Islet precursor cell (in vitro differentiated cells): ENCODE measurements at regions not wholly inside any gene's neighbourhood (a gene's known extent, or its start where the extent isn't known, plus 50 kb on each side); places are given as distances from the start of the nearest gene placed in this dataset.

Experiments
- DNase-seq: peaks from one replicate; pipeline ENCODE4 v3.0.0-alpha.2; 2018

GRCh38 chr16:85174871-85175723, 62.8 kb upstream of the CIBAR2 start:
- no peak for DNase-seq

- DNase-seq, result no peak
Observed at GRCh38 chr16:85175724-85176233, 63.5 kb upstream of the CIBAR2 start.

DNA sequence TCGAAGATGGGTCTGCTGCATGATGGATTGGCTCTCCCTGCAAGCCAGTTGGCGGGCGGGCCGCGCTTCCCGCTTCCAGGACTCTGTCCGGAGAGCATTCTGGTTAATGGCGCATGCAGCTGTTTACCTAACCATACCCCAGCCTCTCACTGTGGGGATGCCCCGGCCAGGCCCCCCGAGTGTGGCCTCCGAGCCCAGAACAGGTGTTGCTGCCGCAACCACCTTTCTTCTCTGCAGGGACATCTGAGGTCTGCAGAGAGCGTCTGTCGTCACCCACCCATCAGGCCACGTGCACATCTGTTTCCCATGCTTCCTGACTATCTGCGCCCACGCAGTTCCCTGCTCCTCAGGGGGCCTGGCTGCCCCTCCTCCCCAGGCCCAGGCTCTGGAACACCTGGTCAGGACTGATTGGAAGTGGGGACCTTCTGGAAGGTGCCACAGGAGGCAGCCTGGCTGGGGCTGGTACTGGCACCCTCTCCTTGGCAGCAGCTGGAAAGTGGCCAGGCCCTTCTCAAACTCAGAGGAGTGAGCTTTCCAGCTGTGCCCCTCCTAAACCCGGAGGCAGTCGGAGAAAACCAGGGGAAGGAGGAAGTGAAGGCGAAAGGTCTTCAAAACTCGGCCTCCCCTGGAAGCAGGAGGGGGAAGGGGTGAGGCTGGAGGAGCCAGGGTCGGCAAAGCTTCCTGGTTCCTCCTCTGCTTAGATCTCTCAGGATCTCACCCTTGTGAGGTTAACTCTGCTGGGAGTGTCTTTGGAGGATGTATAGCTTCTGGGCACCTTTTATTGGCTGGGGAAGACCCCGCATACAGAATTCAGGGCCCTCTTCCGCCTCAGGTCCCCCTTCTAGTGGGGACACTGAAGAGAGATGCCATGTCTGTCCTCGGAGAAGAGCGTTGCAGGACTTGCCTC, 64.5 kb upstream of the CIBAR2 start:
- no peak for DNase-seq

GRCh38 chr16:85177448-85177846, 65.2 kb upstream of the CIBAR2 start:
- DNase-seq, result no peak

- DNase-seq, result no peak
Observed at GRCh38 chr16:85178006-85178591, 65.8 kb upstream of the CIBAR2 start.

DNA sequence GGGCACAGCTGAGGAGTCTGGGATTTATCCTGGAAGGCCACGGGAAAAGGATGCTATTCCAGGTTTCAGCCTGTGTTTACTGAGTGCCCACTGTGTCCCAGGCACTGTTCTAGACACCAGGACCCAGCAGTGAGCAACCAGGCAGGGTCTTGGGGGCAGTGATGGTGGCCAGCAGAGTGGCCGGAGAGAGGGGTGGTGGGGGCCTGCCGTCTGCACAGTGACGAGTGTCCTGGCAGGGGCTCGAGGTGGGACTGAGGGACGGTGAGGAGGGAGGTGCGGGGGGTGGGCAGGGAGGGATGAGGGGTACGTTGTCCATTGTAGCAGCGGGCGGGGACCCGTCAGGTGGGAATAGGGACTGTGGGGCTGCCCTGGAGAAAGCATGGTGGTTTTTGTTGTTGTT, 66.3 kb upstream of the CIBAR2 start:
- no peak for DNase-seq

DNA sequence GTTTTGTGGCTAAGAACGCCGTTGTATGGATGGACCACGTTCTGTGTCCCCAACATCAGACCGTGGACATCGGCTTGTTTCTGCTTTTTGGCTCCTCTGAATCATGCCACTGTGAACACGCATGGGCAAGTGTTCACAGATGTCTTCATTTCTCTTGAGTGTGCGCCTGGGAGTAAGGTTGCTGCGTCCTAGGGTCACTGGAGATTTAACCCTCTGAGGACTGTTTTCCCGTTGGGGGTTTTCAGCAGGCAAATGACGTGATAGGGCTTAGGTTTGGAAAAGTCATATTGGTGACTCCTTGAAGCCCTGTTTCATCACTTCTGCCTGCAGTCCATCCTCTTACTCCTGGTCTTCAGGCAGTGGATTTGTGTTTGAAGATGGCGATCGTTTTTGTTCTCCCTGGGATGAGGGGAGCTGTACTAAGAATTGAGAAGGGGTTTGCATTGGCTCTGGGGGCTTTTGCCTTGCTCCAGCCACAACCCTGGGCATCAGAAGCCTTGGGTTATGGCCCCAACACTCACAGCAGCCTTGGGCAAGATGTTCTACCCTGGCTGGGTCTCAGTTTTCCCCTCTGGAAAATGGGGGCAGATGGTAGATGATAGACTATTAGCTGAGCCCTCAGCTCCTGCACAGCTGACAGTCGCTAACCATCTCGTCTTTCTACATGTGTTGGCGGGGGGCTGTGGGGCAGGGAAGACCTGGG, 67.2 kb upstream of the CIBAR2 start:
- DNase-seq, result no peak

DNA sequence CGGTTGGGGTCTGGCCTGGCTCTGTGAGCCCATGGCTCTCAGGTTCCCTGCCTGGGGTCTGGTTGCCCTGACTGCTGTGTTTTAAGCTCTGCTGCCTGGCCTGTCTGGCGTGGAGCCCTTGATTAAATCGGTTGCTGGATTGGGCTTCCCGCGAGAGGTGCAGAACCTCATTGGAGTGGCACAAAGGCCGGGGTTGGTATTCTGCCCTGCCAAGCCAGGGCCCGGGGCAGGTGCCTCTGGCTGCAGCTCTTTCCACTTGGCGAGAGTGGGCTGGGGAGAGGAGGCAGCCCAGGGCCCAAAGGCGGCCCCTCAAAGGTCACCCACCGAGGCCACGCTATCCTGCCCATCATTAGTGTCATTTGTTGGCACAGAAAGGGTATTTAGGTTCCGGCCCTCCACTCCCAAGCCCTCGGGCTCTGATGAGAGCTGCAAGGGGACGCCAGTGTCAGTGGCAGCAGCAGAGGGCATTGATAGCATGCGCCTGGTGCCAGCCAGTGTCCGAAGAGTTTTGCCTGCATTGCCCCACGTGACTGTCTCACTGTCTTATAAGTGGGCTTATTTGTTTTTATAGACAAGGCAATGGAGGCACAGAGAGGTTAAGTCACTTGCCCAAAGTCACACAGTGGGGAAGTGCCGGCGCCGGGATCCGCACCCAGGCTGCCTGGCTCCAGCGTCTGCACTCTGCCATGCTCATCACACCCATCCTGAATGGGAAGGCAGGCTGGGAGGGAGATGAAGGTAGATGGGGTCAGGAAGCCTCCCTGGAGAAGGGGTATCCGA, 68.0 kb upstream of the CIBAR2 start:
- DNase-seq, result no peak

DNA sequence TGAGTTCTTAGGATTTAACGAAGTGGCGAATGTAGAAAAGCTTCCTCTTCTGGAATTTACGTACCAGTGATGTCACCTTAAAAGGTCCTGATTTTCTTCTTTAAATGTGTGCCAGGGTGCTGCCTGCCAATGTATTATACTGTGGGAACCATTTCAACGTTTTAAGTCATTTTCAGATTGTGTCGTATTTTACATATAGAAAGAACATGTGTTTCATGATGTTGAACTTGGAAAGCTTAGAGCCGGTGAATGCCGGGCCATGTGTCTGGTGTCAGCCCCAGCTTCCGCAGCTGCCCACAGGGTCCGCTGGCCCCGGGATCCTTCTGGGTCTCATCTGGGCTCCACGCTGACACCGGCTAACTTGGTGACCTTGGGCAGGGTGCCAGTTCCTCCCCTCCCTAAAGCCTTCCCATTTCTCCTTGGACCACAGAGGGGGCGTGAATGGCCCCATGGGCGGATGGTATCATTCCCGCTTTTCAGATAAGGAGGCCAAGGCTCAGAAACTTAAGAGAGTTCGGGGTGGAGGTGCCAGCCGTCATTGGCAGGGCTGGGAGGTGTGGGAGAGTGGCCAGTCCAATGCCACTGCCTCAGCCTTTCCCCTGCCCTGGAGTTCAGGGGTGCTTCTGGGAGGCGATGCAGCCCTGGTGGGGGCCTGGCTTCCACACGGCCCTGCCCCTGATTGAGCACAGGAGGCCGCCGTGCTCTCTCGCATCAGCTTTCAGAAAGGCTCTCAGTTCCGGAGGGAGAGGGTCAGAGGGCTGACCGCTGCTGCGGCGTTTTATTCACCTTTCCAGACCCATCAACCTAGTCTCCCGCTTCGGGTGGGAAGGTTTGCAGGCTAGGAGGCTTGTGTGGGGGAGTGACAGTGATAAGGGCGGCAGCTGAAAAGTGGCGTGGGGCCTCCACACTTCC, 68.8 kb upstream of the CIBAR2 start:
- no peak for DNase-seq

DNA sequence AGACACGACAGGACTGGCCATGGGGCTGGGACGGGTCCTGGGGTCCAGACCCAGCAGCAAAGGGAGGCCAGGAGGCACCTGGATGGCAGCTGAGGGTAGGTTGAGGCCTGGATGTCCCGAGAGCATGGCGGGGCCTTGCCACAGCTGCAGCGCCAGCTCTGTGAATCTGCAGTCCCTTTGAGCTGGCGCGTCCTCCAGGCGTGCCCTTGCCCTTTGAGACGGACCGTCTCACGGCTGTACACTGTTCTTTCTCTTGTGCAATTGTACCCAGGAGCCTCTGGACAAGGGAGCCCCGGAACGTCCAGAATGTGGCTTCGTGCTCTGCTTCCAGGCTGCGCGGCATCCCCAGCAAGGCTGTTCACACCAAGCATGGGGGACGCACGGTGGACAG, 69.5 kb upstream of the CIBAR2 start:
- DNase-seq, result no peak

- DNase-seq, result no peak
Observed at GRCh38 chr16:85182286-85182685, 70.0 kb upstream of the CIBAR2 start.

GRCh38 chr16:85182774-85183173, 70.5 kb upstream of the CIBAR2 start:
- no peak for DNase-seq

- DNase-seq, result no peak
Observed at GRCh38 chr16:85183564-85183963, 71.3 kb upstream of the CIBAR2 start.

DNA sequence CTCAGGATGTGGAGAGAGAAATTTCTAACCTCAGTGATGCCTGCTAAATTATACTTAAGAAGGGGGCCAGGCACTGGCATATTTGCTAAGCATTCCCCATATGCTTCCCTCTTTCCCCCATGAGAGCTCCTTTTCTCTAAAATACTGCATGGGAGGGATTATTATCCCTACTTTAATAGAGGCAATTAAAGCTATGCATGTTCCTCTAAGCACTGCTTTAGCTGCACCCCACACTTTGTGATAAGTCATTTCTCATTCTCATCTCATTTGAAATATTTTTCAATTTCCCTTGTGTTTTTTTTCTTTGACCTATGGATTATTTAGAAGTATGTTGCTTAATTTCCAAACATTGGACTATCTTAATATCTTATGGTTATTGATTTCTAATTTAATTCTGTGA, 72.1 kb upstream of the CIBAR2 start:
- DNase-seq, result no peak

DNA sequence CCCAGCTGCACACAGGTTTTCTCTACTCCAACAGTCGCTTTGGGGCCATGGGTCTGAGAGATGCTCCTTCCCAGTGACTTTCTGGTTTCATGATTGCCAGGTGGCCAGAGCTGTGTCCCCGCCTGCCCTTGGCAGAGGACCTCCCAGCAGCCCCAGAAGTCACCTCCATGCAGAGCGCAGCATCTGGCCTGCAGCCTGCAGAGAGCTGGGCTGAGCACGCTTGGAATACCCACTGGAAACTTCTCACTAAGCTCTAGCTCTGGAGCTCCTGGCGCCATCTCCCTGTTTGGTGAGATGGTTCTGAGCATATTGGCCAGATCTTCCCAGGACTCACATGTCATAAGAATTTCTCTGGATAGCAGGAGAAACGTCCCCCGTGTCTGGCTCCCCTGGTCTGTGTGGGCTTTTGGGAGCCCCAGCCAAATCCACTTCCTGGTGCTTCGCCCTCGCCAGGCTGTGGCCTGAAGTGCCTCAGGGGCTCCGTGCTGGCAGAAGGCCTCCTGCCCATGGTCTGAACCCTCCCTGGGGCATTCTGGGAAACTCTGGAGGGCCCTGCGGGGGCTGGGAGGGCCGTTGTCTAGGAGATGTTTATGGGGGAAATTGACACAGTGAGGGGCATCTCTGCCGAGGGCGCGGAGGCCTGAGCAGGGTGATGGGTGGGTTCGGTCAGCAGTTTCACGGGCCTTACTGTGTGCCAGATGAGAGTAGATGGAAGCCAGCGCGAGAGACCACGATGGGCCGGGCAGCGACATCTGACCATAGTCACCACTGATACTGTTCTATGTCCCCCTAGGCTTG, 73.2 kb upstream of the CIBAR2 start:
- DNase-seq, result no peak

DNA sequence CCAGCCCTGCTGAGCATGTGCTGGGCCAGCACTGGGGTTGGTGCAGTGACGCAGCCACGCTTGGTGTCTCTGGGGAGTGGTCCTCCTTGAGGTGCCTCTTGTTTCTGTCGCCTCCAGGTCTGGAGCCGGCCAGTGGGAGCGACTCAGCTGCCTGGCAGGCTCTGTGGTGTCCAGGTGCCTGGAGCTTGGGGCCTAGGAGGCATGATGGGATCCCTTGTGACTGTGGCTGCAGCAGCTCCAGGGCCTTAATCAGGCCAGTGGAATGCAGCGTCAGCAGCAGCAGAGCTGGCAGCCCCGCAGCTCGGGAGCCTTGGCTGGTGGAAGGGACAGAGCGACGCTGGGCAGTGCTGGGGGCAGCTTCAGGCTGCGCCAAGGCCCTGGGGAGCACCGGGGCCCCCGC, 74.7 kb upstream of the CIBAR2 start:
- peak; percentile 95 for DNase-seq

GRCh38 chr16:85187447-85187846, 75.2 kb upstream of the CIBAR2 start:
- no peak for DNase-seq

DNA sequence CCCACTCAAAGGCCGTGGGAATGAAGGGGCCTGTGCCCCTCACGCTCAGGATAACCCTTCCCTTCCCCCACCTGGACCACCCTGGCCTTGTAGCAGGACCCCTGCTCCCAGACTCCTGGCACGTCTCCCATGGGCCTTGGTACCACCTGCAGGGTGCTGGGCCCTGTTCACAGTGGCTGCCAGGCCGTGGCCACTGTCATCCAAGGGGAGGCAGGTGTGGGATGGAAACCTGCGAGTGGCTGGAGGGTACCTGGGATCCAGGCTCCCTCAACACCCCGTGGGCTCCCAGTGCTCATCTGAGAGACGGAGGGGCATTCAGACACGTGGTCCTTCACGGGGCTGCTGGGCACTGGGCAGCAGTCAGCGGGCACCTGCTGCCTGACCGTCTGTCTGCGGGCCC, 75.6 kb upstream of the CIBAR2 start:
- no peak for DNase-seq

DNA sequence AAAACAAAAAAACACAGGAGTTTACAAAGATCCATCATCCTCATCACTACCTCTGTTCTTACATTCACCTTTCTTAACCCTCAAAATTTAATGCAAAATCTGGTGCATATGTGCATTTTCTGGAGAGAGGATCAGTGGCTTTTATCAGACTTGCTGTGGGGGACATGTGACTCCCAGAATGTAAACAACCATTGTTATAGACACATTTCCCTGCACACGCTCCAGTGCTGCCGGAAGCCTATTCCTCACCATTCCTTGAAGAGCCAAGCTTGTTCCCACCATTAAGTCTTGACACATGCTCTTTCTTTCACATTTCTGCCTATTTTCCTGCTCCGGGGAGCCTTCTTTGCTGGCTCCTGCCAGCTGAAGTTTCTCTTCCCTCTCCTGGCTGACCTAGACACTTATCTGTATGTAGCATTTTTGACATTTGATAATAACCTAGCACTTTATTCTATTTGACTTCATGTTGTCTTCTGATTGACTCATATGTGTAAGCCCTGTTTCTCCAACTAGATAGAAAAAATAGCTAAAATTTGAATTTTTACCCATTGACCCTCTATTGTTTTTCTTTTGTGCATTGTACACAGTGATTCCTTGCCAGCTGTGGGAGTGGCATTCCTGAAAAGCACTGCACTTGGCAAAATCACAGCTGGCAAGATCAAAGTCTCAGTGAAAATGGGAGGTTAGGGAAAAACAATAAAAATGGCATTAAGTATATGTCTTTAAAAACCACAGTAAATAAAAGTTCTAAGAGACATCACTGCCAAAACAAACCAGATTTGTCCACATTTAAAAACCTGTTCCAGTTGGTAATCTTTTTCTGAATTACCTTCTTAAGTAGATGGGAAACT, 76.8 kb upstream of the CIBAR2 start:
- no peak for DNase-seq
